ENCODE measurements at regions not wholly inside any gene's neighbourhood (a gene's known extent, or its start where the extent isn't known, plus 50 kb on each side); places are given as distances from the start of the nearest gene placed in this dataset.
A peak's percentile ranks its signal among the peaks of the same experiment; 100 is the strongest.
"Not testable (repeated sequence)": the region's sequence is repeated elsewhere in the genome, so short reads cannot be mapped to it uniquely, and the experiment has no call there.

GRCh38 chr18:14221689-14222088 is 89.5 kb upstream of the ZNF519 start:
- DNase-seq (ENCODE audit: insufficient read length, low spot score), result no peak
- no peak for TF ChIP-seq POLR2A (IDR thresholded peaks at IDR 0.05; ENCODE audit: low read depth, low read length)
- FAIRE-seq, result no peak

- not testable (repeated sequence) for FAIRE-seq; DNase-seq (ENCODE audit: insufficient read length, low spot score)
Measured at GRCh38 chr18:14215952-14216351, 83.7 kb upstream of the ZNF519 start.

GRCh38 chr18:14203424-14203823 is 71.2 kb upstream of the ZNF519 start:
- not testable (repeated sequence) for DNase-seq (ENCODE audit: insufficient read length, low spot score); FAIRE-seq

- not testable (repeated sequence) for DNase-seq (ENCODE audit: insufficient read length, low spot score); FAIRE-seq
Measured at GRCh38 chr18:14190776-14191442, 58.7 kb upstream of the ZNF519 start.

GRCh38 chr18:14189858-14190257 is 57.6 kb upstream of the ZNF519 start:
- FAIRE-seq (peak; percentile 93), DNase-seq (ENCODE audit: insufficient read length, low spot score) (no peak)
- no peak for TF ChIP-seq POLR2A (IDR thresholded peaks at IDR 0.05; ENCODE audit: low read depth, low read length)

GRCh38 chr18:14188751-14189406 is 56.6 kb upstream of the ZNF519 start:
- peak; percentile 88 for FAIRE-seq
- DNase-seq (ENCODE audit: insufficient read length, low spot score), result not testable (repeated sequence)

Data from H54 (cell line).